ENCODE measurements at regions not wholly inside any gene's neighbourhood (a gene's known extent, or its start where the extent isn't known, plus 50 kb on each side); places are given as distances from the start of the nearest gene placed in this dataset.

DNA sequence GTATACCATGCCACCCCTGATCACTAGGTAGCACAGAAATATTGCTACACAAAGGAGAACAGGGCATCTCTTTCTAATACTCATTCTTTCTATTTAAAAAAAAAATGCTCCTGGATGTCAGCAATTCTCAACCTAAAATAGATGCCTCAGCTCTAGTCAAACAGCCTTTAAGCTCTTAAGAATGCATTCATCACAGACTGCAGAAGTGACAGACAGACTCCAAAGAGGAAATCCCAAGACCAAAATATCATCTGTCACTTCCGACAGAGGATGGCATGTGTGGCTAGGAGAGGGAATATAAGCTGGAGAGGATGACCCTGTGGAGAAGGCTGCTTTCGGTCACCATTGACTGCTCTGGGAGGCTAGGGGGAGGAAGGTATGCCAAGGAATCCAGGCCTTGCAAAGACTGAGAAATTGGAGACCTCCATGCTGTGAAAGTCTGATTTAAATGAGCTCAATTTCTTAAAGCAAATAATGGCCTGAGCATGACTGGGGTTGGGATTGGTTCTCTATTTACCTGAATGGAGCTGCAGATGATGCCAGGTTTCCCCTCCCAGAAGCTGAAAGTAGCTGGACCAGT is 277.4 kb downstream of the BRINP2 start:
- DNase-seq (ENCODE audit: low read depth), result no peak
- TF ChIP-seq, protein P1, sequence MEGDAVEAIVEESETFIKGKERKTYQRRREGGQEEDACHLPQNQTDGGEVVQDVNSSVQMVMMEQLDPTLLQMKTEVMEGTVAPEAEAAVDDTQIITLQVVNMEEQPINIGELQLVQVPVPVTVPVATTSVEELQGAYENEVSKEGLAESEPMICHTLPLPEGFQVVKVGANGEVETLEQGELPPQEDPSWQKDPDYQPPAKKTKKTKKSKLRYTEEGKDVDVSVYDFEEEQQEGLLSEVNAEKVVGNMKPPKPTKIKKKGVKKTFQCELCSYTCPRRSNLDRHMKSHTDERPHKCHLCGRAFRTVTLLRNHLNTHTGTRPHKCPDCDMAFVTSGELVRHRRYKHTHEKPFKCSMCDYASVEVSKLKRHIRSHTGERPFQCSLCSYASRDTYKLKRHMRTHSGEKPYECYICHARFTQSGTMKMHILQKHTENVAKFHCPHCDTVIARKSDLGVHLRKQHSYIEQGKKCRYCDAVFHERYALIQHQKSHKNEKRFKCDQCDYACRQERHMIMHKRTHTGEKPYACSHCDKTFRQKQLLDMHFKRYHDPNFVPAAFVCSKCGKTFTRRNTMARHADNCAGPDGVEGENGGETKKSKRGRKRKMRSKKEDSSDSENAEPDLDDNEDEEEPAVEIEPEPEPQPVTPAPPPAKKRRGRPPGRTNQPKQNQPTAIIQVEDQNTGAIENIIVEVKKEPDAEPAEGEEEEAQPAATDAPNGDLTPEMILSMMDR (conservative IDR thresholded peaks at IDR 0.05; ENCODE audit: low read length), result no peak
- H3K4me3 ChIP-seq (ENCODE audit: low read length), result no peak overlapping the region

DNA sequence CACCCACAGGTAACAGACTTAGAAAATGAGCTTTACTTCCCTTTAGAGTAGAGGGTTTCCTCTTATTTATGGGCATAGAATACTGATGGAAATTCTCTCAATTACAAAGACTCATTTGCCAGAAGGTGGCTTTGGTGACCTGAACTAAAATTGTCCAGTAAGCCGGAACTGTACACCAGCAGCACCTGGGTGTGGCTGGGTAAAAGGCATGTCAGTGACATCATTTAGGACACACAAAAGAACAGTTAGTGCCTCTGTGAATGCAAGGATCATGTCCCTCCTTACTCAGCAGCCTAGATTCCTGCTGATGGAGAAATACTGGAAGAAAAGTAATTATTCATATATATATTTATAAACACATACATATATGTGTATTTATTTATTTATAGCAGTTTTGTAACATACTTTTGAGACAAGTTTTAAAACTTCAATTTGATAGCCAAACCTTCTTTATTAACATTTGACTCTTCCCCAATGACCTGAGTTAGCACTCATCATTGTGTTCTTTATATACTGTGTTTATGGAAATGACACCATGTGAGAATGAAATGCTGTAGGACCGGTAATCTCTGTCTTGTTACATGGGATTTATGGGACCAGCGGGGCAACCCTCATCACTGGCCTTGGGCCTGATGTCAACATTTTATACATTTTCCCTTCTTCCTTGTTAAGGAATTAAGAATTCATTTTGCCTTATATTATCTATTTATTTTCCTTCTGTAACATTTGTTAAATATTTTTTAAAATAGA is 274.4 kb downstream of the BRINP2 start:
- TF ChIP-seq, protein P1 (conservative IDR thresholded peaks at IDR 0.05; ENCODE audit: low read length), result no peak
- DNase-seq (ENCODE audit: low read depth), result no peak
- no peak overlapping the region for H3K4me3 ChIP-seq (ENCODE audit: low read length)

DNA sequence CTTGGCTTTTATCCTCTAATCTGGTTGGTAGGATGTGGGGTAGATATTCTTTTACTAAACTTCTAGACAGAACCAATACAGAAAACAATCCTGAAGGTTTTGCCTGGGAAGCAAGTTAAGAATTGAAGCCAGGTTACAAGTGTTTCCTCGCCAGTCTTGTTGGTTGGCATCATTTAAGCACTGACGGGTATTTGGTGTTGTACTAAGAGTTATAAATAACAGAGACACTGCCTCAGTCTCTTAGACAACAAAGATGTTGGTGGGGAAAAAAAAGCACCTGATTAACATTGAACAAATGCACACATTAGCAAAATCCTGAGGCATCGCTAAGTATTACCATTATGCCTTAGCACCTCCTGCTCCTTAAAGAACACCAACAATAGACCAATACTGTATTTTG is 272.2 kb downstream of the BRINP2 start:
- no peak for DNase-seq (ENCODE audit: low read depth)
- TF ChIP-seq, protein P1 (conservative IDR thresholded peaks at IDR 0.05; ENCODE audit: low read length), result no peak
- H3K4me3 ChIP-seq (ENCODE audit: low read length), result no peak overlapping the region

DNA sequence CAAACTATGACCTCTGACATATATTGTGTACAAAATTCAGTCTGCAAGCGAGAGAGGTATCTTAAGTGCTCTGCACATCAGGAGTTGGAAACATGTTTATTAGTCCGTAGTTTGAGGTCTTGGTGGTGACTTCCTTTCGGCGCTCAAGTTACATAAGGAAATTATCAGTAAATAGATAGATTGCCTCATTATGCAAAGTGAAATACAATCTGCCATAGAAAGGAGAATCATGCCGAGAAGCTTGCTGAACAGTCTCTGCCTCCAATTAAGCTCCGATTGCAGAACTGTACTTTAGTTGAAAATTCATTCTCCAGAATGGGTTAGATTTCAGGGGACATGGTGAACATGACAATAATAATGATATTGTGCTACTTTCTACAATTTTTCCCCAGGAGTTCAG is 271.8 kb downstream of the BRINP2 start:
- H3K4me3 ChIP-seq (ENCODE audit: low read length), result no peak overlapping the region
- TF ChIP-seq, protein P1 (conservative IDR thresholded peaks at IDR 0.05; ENCODE audit: low read length), result no peak
- no peak for DNase-seq (ENCODE audit: low read depth)

DNA sequence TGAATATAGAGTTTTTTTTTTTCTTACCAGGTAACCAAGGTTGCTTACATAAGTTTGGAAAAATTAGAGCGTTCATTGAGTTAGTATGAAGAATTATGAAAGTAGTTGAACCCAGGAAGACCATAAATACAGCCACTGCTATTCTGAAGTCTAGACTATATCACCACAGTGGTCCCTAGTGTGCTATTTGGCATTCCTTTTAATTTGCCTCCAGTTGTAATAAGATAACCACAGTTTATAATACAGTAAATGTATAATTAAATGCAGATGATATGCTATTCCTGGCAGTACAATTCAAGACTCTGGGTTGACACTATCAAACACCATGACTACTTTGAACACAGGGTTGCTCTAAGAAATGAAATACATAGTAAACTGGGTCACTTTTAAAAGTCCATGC is 270.5 kb downstream of the BRINP2 start:
- TF ChIP-seq, protein P1 (conservative IDR thresholded peaks at IDR 0.05; ENCODE audit: low read length), result no peak
- peak; percentile 13 for DNase-seq (ENCODE audit: low read depth)
- no peak overlapping the region for H3K4me3 ChIP-seq (ENCODE audit: low read length)

DNA sequence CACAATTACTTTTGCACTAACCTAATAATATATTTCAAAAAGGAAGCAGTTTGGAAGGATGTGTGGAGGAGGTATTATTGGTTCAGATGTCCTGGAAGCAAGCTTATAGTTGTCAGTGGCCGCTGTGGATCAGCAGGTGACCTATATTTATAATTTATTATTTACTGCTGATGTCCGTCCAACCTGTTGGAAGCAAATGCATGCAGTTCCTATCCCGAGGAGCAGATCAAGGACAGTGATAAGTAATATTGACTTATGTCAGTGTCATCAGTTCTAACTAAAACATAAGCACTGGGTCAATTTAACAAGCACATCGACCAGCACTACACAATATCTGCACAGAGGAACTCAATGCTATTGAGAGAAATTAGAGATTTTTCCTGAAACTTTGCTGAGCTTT is 270.1 kb downstream of the BRINP2 start:
- TF ChIP-seq, protein P1 (conservative IDR thresholded peaks at IDR 0.05; ENCODE audit: low read length), result no peak
- DNase-seq (ENCODE audit: low read depth), result no peak
- H3K4me3 ChIP-seq (ENCODE audit: low read length), result no peak overlapping the region

DNA sequence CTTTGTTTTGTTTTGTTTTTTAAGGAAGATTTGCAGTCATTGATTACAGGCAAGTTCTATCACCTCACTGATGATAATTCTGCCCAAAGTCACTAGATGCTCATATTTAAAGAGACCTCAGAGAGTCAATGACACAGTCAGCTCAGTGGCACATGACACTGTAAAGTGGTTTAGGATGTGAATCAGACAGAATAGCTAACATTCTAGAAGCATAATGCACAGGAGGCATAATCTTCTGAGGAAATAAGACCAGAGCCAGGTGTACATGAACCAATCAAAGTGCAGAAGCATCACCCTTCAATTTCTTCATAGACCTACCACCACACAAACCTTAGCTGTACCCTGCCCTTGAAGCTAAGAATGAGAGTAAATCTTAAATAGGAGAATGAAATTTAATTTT is 268.5 kb downstream of the BRINP2 start:
- DNase-seq (ENCODE audit: low read depth), result no peak
- no peak overlapping the region for H3K4me3 ChIP-seq (ENCODE audit: low read length)
- TF ChIP-seq, protein P1 (conservative IDR thresholded peaks at IDR 0.05; ENCODE audit: low read length), result no peak

All from AG10803 (cell line).